HCT116 (cell line): ENCODE measurements at regions not wholly inside any gene's neighbourhood (a gene's known extent, or its start where the extent isn't known, plus 50 kb on each side); places are given as distances from the start of the nearest gene placed in this dataset.

Experiments
- ATAC-seq: fragments of 200-7000 bp; cut with Tn5 transposase; 2 replicates; pipeline ENCODE4 v1.9.1; 2020; ENCODE audit warnings: mild to moderate bottlenecking, moderate library complexity
- BruUV-seq: library from RNA; stranded (reverse); fragments of 400-500 nt; replicated peaks from 2 replicates; lab custom pipeline; 2021; lab: Mats Ljungman, UMichigan
- CTCF ChIA-PET: fragments of 300-600 bp; sonication (Branson Sonifier 250); formaldehyde crosslinking; loops from one replicate; lab custom pipeline; 2021; ENCODE audit warnings: antibody characterized with exemption; lab: Charles Lee
- POLR2A ChIA-PET: fragments of 300-600, 350-600 bp; sonication (Branson Sonifier 250); formaldehyde crosslinking; loops from one replicate; lab custom pipeline; 2021; ENCODE audit warnings: antibody characterized with exemption; lab: Charles Lee
- RAD21 ChIA-PET, 2 experiments: fragments of 300-600 bp; sonication (Branson Sonifier 250); formaldehyde crosslinking; loops; one replicate each; lab custom pipeline; 2023; ENCODE audit warnings: low total read pairs in 2 of 2; ENCODE audit not compliant: uncharacterized antibody in 2 of 2, unreplicated experiment in 2 of 2, low non-redundant PET in 1 of 2; lab: Charles Lee
- DNase-seq: peaks from one replicate; pipeline ENCODE4 v3.0.0-alpha.2; 2010; ENCODE audit warnings: low read depth, low spot score
- H2AFZ ChIP-seq: fragments of 200-600 bp; shearing (Covaris generic), sonication (generic); 2 replicates; pipeline ENCODE4 v1.6.1; 2017; ENCODE audit warnings: low read depth, mixed run types, mixed read lengths, antibody characterized with exemption, low read length; ENCODE audit not compliant: poor library complexity, severe bottlenecking
- H3K27ac ChIP-seq: 2 replicates; pipeline ENCODE4 v1.5.1; 2012; ENCODE audit warnings: low read depth, low read length
- H3K27me3 ChIP-seq: fragments of 200-600 bp; sonication (generic); 2 replicates; pipeline ENCODE4 v1.6.1; 2016; ENCODE audit warnings: mixed run types, low read length, mixed read lengths; ENCODE audit not compliant: insufficient read depth
- H3K36me3 ChIP-seq, 2 experiments: fragments of 200-500 bp in 1 of 2; fragments of 200-600 bp in 1 of 2; sonication (Bioruptor generic) in 1 of 2; sonication (generic) in 1 of 2; 2 replicates each; pipeline versions ENCODE4 v1.5.1 to v1.6.1; 2014 to 2016; ENCODE audit warnings: low read length in 2 of 2, inconsistent platforms in 1 of 2, mixed read lengths in 1 of 2, mixed run types in 1 of 2; ENCODE audit not compliant: insufficient read depth in 2 of 2, control insufficient read depth in 1 of 2
- H3K4me1 ChIP-seq, 2 experiments: fragments of 200-600 bp in 1 of 2; sonication (generic) in 1 of 2; 2 replicates each; pipeline versions ENCODE4 v1.5.1 to v1.6.1; 2012 to 2017; ENCODE audit warnings: low read length in 2 of 2, inconsistent platforms in 1 of 2, mild to moderate bottlenecking in 1 of 2, mixed read lengths in 1 of 2, mixed run types in 1 of 2, moderate library complexity in 1 of 2; ENCODE audit not compliant: insufficient read depth in 2 of 2, control insufficient read depth in 1 of 2
- H3K4me2 ChIP-seq: fragments of 200-600 bp; sonication (generic); 2 replicates; pipeline ENCODE4 v1.6.1; 2017; ENCODE audit warnings: mixed run types, low read length, mixed read lengths
- H3K4me3 ChIP-seq, 2 experiments: fragments of 200-600 bp in 1 of 2; sonication (generic) in 1 of 2; replicated peaks in 1 of 2; 2 replicates each; pipeline ENCODE4 v1.5.1; 2011 to 2016; ENCODE audit warnings: low read length in 2 of 2, control low read depth in 1 of 2, low read depth in 1 of 2, mild to moderate bottlenecking in 1 of 2, mixed read lengths in 1 of 2, mixed run types in 1 of 2
- H3K79me2 ChIP-seq: fragments of 200-600 bp; sonication (generic); 2 replicates; pipeline ENCODE4 v1.6.1; 2017; ENCODE audit warnings: mild to moderate bottlenecking, mixed run types, low read length, moderate library complexity, mixed read lengths; ENCODE audit not compliant: insufficient read depth
- H3K9ac ChIP-seq: fragments of 200-600 bp; sonication (generic); 2 replicates; pipeline ENCODE4 v1.6.1; 2016; ENCODE audit warnings: low read length, mixed read lengths
- H3K9me2 ChIP-seq: fragments of 200-600 bp; sonication (generic), shearing (Covaris generic); 2 replicates; pipeline ENCODE4 v1.6.1; 2017; ENCODE audit warnings: mixed run types, mild to moderate bottlenecking, moderate library complexity; ENCODE audit not compliant: insufficient read depth
- H3K9me3 ChIP-seq, 2 experiments: fragments of 200-500 bp in 1 of 2; fragments of 200-600 bp in 1 of 2; sonication (Bioruptor generic) in 1 of 2; sonication (generic) in 1 of 2; 2 replicates each; pipeline ENCODE4 v1.6.1; 2014 to 2017; ENCODE audit warnings: low read length in 2 of 2, mixed read lengths in 2 of 2, inconsistent platforms in 1 of 2, low read depth in 1 of 2, mild to moderate bottlenecking in 1 of 2, mixed run types in 1 of 2, moderate library complexity in 1 of 2; ENCODE audit not compliant: control insufficient read depth in 1 of 2, insufficient read depth in 1 of 2
- H4K20me1 ChIP-seq: fragments of 200-600 bp; sonication (generic), shearing (Covaris generic); 2 replicates; pipeline ENCODE4 v1.6.1; 2017; ENCODE audit warnings: mixed run types, mild to moderate bottlenecking, moderate library complexity; ENCODE audit not compliant: insufficient read depth
- CTCF ChIP-seq, 3 experiments: fragments of 200-600 bp in 1 of 3; sonication (generic) in 1 of 3; IDR thresholded peaks in 2 of 3; conservative IDR thresholded peaks in 1 of 3; 2 replicates each; pipeline ENCODE4 v1.5.1; 2012 to 2017; ENCODE audit warnings: low read depth in 2 of 3, low read length in 2 of 3, antibody characterized with exemption in 1 of 3, borderline replicate concordance in 1 of 3, control low read depth in 1 of 3, mild to moderate bottlenecking in 1 of 3, mixed read lengths in 1 of 3, mixed run types in 1 of 3, moderate library complexity in 1 of 3; ENCODE audit not compliant: insufficient read depth in 1 of 3
- EGR1 ChIP-seq: IDR thresholded peaks from 2 replicates; pipeline ENCODE4 v1.6.1; 2012; ENCODE audit warnings: low read depth
- ELF1 ChIP-seq: IDR thresholded peaks from 2 replicates; pipeline ENCODE4 v1.6.1; 2012; ENCODE audit warnings: low read depth, borderline replicate concordance
- EZH2 ChIP-seq: fragments of 200-600 bp; sonication (generic); IDR thresholded peaks from 2 replicates; pipeline ENCODE4 v1.6.1; 2017; ENCODE audit warnings: antibody characterized with exemption, mixed run types
- EZH2phosphoT487 ChIP-seq: fragments of 200-600 bp; IDR thresholded peaks from 2 replicates; pipeline ENCODE4 v1.6.1; 2018; ENCODE audit warnings: antibody characterized with exemption, borderline replicate concordance
- FOSL1 ChIP-seq: IDR thresholded peaks from 2 replicates; pipeline ENCODE4 v1.6.1; 2012; ENCODE audit warnings: low read depth
- POLR2A ChIP-seq: IDR thresholded peaks from 2 replicates; pipeline ENCODE4 v1.7.0; 2011; ENCODE audit warnings: borderline replicate concordance; ENCODE audit not compliant: insufficient read depth, insufficient read length; ENCODE audit errors: extremely low read depth
- REST ChIP-seq: IDR thresholded peaks from 2 replicates; pipeline ENCODE4 v1.6.1; 2012; ENCODE audit warnings: low read depth
- SRF ChIP-seq: IDR thresholded peaks from 2 replicates; pipeline ENCODE4 v1.6.1; 2012; ENCODE audit warnings: low read depth
- YY1 ChIP-seq: IDR thresholded peaks from 2 replicates; pipeline ENCODE4 v1.6.1; 2011; ENCODE audit warnings: low read length, low read depth, moderate library complexity, mild to moderate bottlenecking; ENCODE audit not compliant: insufficient replicate concordance; ENCODE audit errors: extremely low read depth
- intact Hi-C: fragments of 100-400 bp; cut with micrococcal nuclease; formaldehyde crosslinking; loops from 2 replicates; pipeline ENCODE4 v1.10.0; 2022

DNA sequence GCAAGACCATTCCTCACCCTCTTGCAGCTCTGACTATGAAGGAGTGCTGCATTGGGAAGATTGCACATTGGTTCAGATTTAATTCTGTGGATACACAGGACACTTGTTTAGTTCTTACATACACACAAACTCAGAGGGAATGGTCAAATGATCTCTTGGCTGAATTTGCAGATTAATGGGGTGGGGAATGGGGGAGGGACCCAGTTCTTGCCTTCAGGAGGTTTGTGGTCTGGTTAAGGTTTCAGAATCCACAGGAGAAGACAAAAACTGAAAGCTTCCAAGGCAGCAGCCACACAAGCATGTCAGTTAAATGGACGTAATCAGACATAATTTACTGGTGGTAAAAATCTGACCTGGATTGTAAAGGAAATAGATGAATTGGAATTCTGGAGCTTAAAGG is 257.1 kb upstream of the ROPN1 start (continued):
- TF ChIP-seq YY1 (no peak), EGR1 (no peak), EZH2 (no peak), EZH2phosphoT487 (no peak), REST (no peak), FOSL1 (no peak)

DNA sequence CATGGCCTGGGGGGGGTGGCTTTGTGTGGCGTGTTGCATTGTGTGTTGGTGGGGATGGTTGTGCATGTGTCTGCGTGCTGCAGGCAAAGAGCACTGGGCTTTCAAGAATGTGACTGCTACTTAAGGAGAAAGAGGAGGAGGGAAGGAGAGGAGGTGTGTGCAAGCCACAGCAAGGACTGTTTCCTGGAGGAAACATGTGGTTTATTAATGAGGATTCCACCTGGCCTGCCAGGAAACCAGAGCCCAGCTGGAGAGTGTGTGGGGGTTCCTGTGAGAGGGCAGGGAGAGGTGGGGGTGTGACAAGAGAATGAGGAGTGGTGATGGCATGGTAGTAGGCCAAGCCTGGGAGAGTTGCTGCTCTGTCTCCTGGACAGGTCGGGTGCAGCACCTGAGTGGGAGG is 258.1 kb upstream of the ROPN1 start:
- Histone ChIP-seq H3K9me3 (no peaks in the 10 kb centered on the region), H3K79me2 (no peaks in the 10 kb centered on the region), H4K20me1 (no peaks in the 10 kb centered on the region), H3K27me3 (peaks cover 23% of the 10 kb centered on the region), H3K4me1 (peaks cover 0 to 8% of the 10 kb centered on the region in 2 experiments; a peak in 1 of 4 replicates), H3K4me2 (no peak overlapping the region), H3K9ac (no peak overlapping the region), H3K27ac (no peak overlapping the region), H3K9me2 (no peaks in the 10 kb centered on the region), H3K36me3 (no peaks in the 10 kb centered on the region), H3K4me3 (no peak overlapping the region), H2AFZ (no peak overlapping the region)
- TF ChIP-seq CTCF (IDR thresholded peaks at IDR 0.05 in 2 of 3, conservative IDR thresholded peaks at IDR 0.05 in 1 of 3; ENCODE audit: borderline replicate concordance in 1 of 3, insufficient read depth in 1 of 3, low read depth in 2 of 3, low read length in 2 of 3) = no peak
- TF ChIP-seq ELF1 = no peak
- TF ChIP-seq SRF = no peak
- TF ChIP-seq POLR2A = no peak
- ChIA-PET CTCF (no interaction called here), RAD21 (no interaction called here), POLR2A (no interaction called here)
- no TSS peak for BruUV-seq
- ATAC-seq (no peak), DNase-seq (no peak)
- intact Hi-C loops = no loop called here
